GM19240 (cell line): ENCODE measurements at regions not wholly inside any gene's neighbourhood (a gene's known extent, or its start where the extent isn't known, plus 50 kb on each side); places are given as distances from the start of the nearest gene placed in this dataset.
"Not testable (repeated sequence)": the region's sequence is repeated elsewhere in the genome, so short reads cannot be mapped to it uniquely, and the experiment has no call there.

Source experiments
- DNase-seq: peaks from one replicate; pipeline ENCODE4 v3.0.0; 2011; ENCODE audit warnings: low spot score; ENCODE audit not compliant: insufficient read length

DNA sequence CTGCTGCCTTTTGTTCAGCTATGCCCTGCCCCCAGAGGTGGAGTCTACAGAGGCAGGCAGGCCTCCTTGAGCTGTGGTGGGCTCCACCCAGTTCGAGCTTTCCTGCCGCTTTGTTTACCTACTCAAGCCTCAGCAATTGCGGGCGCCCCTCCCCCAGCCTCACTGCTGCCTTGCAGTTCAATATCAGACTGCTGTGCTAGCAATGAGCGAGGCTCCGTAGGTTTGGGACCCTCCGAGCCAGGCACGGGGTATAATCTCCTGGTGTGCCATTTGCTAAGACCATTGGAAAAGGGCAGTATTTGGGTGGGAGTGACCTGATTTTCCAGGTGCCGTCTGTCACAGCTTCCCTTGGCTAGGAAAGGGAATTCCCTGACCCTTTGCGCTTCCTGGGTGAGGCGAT lies 51.9 kb downstream of the DIPK2A start:
- DNase-seq: not testable (repeated sequence)

- peak; percentile 20 for DNase-seq
These were observed 57.3 kb downstream of the DIPK2A start for GRCh38 chr3:144028798-144029411.

- DNase-seq: no peak
These were observed 58.1 kb downstream of the DIPK2A start for GRCh38 chr3:144029769-144030168.

DNA sequence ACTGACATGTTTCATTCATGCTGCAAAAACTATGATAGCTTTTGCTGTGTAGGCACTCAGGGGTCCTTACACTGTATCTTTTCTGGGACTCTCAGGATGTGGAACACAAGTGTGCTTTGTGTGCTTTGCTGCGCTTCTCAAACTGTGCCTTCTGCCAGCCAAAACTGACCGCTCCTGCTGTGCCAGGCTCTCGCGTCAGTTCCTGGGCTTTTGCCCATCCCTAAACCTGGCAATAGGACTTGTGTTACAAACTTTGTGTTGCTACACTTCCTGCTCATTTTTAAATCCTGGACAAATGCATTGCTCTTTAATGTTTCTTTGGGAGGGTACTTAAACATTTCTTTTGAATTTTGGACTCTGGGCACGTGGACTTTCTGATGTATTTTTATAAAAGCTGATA lies 60.3 kb downstream of the DIPK2A start:
- DNase-seq: no peak

GRCh38 chr3:144032531-144033239 lies 61.1 kb downstream of the DIPK2A start:
- DNase-seq: no peak

- DNase-seq: no peak
These were observed 61.6 kb downstream of the DIPK2A start for GRCh38 chr3:144033240-144033589.

GRCh38 chr3:144033863-144034262 lies 62.2 kb downstream of the DIPK2A start:
- no peak for DNase-seq

- DNase-seq: no peak
These were observed 63.2 kb downstream of the DIPK2A start for GRCh38 chr3:144034715-144035290.

DNA sequence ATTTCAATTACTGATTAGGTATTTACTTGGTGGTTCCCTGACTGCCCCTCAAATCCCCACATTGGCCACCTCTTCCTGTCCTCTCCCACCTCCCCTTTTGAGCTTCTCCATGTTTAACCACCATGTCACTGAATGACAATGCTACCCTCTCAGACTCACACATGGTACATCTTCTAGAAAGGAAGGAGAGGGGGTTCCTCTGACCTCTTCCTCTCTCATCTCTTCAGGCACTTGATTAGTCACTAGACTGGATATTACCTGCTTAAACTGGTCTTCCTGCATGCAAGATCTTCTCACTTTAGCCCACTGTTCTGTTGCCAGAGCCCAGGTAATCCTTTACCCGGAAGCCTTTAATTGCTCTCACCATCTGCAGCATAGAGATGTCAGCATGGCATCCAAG lies 64.9 kb downstream of the DIPK2A start:
- DNase-seq: no peak

DNA sequence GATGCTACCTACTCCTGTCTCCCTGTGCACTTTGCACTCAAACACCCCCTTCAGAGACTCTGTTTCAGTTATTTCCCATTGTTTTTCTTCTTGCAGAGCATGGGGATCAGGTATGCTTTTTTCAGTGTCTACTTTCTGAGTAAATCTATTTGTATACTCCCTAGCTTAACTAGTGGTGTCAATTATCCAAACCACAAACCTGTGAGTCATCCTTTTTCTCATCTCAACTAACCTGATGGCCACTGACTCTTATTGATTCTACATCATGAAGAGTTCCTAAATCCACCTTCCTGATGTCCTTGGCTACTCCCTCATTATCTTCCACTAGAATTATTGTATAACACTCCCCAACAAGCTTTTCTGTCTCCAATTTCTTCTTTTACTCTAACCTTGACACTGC lies 68.0 kb downstream of the DIPK2A start:
- no peak for DNase-seq

- no peak for DNase-seq
These were observed 70.4 kb downstream of the DIPK2A start for GRCh38 chr3:144041960-144042556.

DNA sequence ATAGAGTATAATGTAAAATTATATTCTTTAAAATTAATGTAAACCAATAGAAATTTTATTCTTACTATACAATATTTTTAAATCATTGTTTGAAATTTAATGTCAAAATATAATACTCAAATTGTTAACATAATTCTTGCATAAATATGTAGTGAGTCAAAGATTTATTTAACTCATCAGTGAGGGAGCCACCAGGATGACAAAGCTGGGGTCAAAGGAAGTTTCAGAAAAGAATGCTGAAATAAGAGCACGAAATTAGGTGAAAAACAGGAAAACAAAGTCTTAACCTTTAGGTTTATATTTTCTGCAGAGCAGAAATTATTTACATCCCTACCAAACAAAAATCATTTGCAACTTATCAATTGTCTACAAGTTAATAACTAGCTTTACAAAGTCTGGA lies 74.1 kb downstream of the DIPK2A start:
- no peak for DNase-seq

GRCh38 chr3:144049374-144049773 lies 77.8 kb downstream of the DIPK2A start:
- DNase-seq: no peak

DNA sequence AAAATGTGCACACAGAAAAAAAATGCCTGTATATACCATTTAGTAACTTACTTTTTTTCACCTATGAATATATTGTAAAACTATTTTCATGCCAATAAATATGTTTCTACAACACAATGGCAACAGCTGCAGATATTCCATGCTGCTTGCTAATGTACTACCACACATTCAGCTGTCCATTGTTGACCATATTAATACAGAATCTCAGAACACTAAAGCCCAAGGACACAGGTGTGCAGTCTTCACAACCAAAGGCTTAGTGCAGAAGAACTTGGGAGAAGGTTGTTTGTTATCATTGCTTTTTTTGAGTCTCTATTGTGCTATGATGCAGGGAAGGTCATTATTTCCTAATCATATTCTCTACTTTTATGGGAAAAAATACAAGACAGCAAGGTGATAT lies 79.6 kb downstream of the DIPK2A start:
- DNase-seq: no peak

DNA sequence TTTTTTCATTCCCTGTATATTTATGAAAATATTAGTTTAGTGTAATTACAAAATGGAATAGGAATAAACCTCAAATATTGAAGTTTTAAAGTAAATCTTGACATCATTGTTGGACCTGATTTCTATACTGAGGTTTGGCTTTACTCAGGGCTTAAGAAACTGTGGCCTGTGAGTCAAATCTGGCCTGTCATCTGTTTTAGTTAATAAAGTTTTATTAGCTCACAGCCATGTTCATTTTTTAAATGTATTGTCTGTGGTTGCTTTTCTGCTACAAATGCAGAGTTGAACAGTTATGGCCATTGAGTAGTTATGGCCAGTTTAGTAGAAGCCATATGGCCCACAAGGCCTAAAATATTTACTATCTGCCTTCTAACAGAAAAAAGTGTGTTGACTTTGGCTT lies 80.7 kb downstream of the DIPK2A start:
- DNase-seq: no peak

DNA sequence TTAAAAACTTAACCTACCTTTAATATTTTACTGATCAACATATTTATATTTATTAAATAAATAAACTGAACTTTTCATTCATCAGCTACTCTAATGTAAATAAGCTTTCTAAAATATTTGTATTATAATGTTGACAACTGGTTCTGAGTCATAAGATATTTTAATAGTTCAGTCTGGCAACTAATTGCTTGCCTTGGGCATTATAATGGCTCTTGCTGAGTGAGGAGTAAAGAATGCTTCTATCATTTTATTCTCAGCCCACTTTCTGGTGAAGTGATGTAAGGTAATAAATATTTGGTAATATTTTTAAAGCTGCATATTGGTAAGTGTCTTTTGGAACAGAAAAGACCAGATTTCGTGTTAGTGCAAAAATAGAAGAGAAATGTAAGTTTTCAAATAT lies 81.5 kb downstream of the DIPK2A start:
- no peak for DNase-seq

DNA sequence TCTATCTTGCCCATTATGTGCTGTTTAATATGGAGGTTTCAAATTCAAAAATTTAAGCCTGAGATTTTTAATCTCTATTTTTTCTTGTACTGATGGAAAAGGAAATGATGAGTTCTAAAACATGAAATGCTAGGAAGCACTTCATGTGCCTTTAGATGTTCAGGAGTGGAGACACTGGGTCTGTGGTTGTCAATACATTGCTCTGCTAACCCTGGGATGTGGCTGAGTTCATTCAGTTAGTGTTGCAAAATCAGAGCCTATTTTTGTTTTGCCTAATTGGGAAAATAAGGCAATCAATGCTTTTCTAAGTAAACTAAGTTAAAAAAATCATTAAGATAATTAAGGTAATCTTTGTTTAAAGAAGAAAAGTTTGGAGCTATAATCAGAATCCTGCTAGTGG lies 83.1 kb downstream of the DIPK2A start:
- DNase-seq: no peak

GRCh38 chr3:144055604-144056003 lies 84.0 kb downstream of the DIPK2A start:
- DNase-seq: no peak

DNA sequence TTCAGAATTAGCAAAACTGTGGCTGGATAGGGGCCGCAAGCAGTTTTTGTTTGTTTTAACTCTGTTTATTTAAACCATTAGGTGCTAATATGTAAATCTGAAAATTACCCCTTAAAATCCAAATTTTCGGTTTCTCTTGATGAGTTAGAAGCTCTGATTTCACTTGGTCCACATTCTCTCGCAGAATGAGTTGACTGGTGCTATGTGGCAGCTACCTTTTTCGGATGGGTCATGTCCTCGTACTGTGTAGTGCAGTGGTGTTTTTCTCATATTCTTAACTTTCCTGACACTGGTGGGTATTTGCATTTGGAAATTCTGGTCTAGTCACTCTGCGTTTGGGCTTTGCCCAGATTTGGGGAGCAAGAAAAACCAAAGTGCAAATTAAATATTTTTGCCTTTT lies 87.1 kb downstream of the DIPK2A start:
- DNase-seq: no peak

GRCh38 chr3:144059481-144059880 lies 87.9 kb downstream of the DIPK2A start:
- no peak for DNase-seq

DNA sequence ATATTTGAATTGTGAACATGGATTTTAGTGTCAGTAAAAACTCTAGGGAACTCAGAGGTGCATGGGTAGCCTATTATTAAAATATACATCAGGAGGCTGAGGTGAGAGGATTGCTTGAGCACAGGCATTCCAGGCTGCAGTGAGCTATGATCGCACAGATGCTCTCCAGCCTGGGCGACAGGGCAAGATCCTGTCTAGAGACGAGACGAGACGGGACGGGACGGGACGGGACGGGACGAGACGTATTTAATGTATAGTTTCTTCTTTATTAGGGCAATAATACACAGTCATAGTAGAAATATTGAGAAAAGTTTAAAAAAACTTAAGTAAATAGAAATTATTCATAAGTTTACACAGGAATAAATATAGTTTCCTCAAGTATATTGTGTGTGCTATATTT lies 89.3 kb downstream of the DIPK2A start:
- no peak for DNase-seq

- no peak for DNase-seq
These were observed 91.7 kb downstream of the DIPK2A start for GRCh38 chr3:144063306-144063705.

DNA sequence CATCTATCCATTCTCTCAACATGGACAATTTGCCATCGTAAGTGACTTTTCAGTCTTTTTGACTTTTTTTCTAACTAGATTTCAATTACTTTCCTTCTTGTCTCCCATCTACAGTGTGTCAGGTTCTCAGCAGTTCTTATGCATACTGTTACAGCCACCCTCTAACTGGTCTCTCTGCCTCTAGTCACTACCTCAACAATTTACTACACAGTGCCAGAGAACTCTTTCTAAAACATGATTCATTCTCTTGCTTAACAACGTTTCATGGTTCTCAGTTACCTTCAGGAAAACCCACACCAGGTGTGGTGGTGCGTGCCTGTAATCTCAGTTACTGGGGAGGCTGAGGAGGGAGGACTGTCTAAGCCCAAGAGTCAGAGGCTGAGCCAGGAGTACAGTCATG lies 95.4 kb downstream of the DIPK2A start:
- DNase-seq: no peak
